BJ (cell line): ENCODE measurements at regions not wholly inside any gene's neighbourhood (a gene's known extent, or its start where the extent isn't known, plus 50 kb on each side); places are given as distances from the start of the nearest gene placed in this dataset.

Experiments
- CTCF ChIA-PET: fragments of 350-600 bp; formaldehyde crosslinking; extraction: SDS; loops from one replicate; lab custom pipeline; 2021; ENCODE audit warnings: antibody characterized with exemption, inconsistent platforms; lab: Yijun Ruan, JAX
- POLR2A ChIA-PET: fragments of 300-600 bp; sonication (Branson Sonifier 250); formaldehyde crosslinking; extraction: SDS; loops from one replicate; lab custom pipeline; 2021; ENCODE audit warnings: antibody characterized with exemption; lab: Charles Lee
- DNase-seq: peaks from one replicate; pipeline ENCODE4 v3.0.0-alpha.2; 2011; ENCODE audit warnings: low read depth
- H3K27me3 ChIP-seq: 2 replicates; pipeline ENCODE4 v1.6.0; 2011; ENCODE audit warnings: low read length; ENCODE audit not compliant: control insufficient read depth, insufficient read depth
- H3K36me3 ChIP-seq: 2 replicates; pipeline ENCODE4 v1.5.1; 2011; ENCODE audit warnings: low read length; ENCODE audit not compliant: control insufficient read depth, insufficient read depth
- H3K4me3 ChIP-seq: 2 replicates; pipeline ENCODE4 v1.5.1; 2011; ENCODE audit warnings: low read depth, mild to moderate bottlenecking, control low read depth, low read length
- CTCF ChIP-seq: IDR thresholded peaks from 2 replicates; pipeline ENCODE4 v1.5.1; 2011; ENCODE audit warnings: low read depth, mild to moderate bottlenecking, control low read depth, inconsistent platforms, low read length, moderate library complexity; ENCODE audit not compliant: insufficient read depth

- Histone ChIP-seq H3K27me3 (no peaks in the 10 kb centered on the region), H3K36me3 (no peaks in the 10 kb centered on the region), H3K4me3 (no peak overlapping the region)
- TF ChIP-seq CTCF, result no peak
- no peak for DNase-seq
- ChIA-PET CTCF (interaction anchor here (1.1 kb wide), 1 partner anchor 18 kb away, joined by 3 read pairs; no protein-coding TSS in a partner anchor), POLR2A (no interaction called here)
Measured at GRCh38 chr4:120589787-120590186, 332.7 kb downstream of the PRDM5 start.

DNA sequence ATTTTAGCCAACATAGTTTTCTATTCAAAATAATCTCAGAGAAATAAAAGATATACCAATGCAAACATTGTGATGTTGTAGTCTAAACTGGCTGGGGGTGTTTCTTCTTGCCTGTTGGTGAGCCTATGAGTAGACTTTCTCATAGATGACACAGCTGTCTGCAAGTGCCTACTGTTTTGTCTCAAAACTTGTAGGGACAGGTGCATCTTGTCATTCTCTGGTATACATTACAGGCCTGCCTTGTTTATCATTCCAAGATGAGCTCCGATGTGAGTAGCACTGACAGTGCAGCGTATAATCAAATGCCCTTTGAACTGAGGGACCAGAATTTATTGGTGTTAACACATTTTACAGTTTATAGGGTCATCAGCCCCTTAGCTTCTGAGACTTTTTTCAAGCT lies 353.8 kb downstream of the PRDM5 start:
- CTCF ChIA-PET, result no interaction called here
- Histone ChIP-seq H3K27me3 (no peaks in the 10 kb centered on the region), H3K4me3 (no peak overlapping the region), H3K36me3 (no peaks in the 10 kb centered on the region)
- no peak for TF ChIP-seq CTCF
- POLR2A ChIA-PET, result no interaction called here
- no peak for DNase-seq

DNA sequence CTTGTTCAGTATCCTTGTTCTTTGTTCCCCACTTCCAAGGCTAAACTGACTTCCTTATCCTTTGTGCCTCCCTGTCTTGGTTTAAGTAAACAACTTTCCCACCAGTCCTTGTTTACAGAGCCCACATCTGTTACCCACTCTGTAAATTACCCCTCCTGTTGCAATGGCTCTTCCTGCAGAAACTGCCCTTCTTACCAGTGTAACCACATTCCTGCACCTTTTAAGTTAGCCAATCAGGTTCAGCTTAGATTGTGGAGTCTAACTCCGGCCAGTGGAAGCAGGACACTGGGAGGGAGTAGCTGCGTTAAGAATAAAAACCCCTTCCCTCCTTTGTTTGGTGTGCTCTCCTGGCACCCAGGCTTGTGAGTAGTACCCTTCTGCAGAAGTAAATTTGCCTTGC lies 360.9 kb downstream of the PRDM5 start:
- CTCF ChIA-PET, result interaction anchor here (0.7 kb wide), 1 partner anchor 550 kb away, joined by 5 read pairs; no protein-coding TSS in a partner anchor
- POLR2A ChIA-PET, result no interaction called here
- no peak for DNase-seq
- TF ChIP-seq CTCF, result no peak
- Histone ChIP-seq H3K27me3 (no peaks in the 10 kb centered on the region), H3K4me3 (no peak overlapping the region), H3K36me3 (no peaks in the 10 kb centered on the region)

DNA sequence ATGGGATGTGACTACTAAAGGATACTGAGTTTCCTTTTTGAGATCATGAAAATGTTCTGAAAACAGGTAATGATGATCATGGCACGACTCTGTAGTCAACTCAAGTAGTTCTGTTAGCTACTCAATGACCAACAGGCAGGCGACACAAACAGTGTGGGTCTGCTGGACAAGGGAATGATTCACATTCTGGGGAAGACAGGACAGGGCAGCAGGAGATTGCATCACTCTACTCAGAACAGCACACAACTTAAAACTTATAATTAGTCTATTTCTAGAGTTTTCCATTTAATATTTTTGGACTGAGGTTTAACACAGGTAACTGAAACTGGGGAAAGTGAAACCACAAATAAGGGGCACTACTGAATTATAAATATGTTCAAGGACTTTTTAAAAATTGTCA lies 365.2 kb downstream of the PRDM5 start:
- no peaks in the 10 kb centered on the region for H3K27me3 ChIP-seq
- H3K4me3 ChIP-seq, result no peak overlapping the region
- DNase-seq, result peak; percentile 5
- ChIA-PET CTCF (no interaction called here), POLR2A (no interaction called here)
- no peaks in the 10 kb centered on the region for H3K36me3 ChIP-seq
- TF ChIP-seq CTCF, result no peak

DNA sequence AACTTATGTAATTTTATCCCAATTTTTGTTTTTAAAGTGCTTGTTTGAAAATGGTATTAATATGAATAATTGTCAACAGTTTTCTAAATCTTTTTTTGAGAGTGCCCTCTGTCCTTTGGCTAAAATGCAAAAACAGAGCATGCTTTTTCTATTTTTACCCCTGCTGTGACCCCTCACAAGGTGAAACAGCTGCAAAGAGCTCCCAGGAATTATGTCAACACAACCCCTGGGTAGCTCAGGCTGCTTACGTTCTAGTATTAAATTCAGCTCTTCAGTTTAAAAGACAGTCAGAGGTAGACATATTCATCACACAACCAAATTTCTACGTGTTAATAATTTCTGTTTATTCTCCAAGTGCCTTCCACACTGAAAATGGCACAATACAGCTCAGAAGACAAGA lies 367.5 kb downstream of the PRDM5 start:
- Histone ChIP-seq H3K36me3 (no peaks in the 10 kb centered on the region), H3K4me3 (no peak overlapping the region), H3K27me3 (no peaks in the 10 kb centered on the region)
- no peak for TF ChIP-seq CTCF
- no peak for DNase-seq
- CTCF ChIA-PET, result no interaction called here
- POLR2A ChIA-PET, result no interaction called here
